BJ (cell line): ENCODE measurements at regions not wholly inside any gene's neighbourhood (a gene's known extent, or its start where the extent isn't known, plus 50 kb on each side); places are given as distances from the start of the nearest gene placed in this dataset.

Experiments
- CTCF ChIA-PET: fragments of 350-600 bp; formaldehyde crosslinking; extraction: SDS; loops from one replicate; lab custom pipeline; 2021; ENCODE audit warnings: antibody characterized with exemption, inconsistent platforms; lab: Yijun Ruan, JAX
- POLR2A ChIA-PET: fragments of 300-600 bp; sonication (Branson Sonifier 250); formaldehyde crosslinking; extraction: SDS; loops from one replicate; lab custom pipeline; 2021; ENCODE audit warnings: antibody characterized with exemption; lab: Charles Lee
- DNase-seq: peaks from one replicate; pipeline ENCODE4 v3.0.0-alpha.2; 2011; ENCODE audit warnings: low read depth
- H3K27me3 ChIP-seq: 2 replicates; pipeline ENCODE4 v1.6.0; 2011; ENCODE audit warnings: low read length; ENCODE audit not compliant: control insufficient read depth, insufficient read depth
- H3K36me3 ChIP-seq: 2 replicates; pipeline ENCODE4 v1.5.1; 2011; ENCODE audit warnings: low read length; ENCODE audit not compliant: control insufficient read depth, insufficient read depth
- H3K4me3 ChIP-seq: 2 replicates; pipeline ENCODE4 v1.5.1; 2011; ENCODE audit warnings: low read depth, mild to moderate bottlenecking, control low read depth, low read length
- CTCF ChIP-seq: IDR thresholded peaks from 2 replicates; pipeline ENCODE4 v1.5.1; 2011; ENCODE audit warnings: low read depth, mild to moderate bottlenecking, control low read depth, inconsistent platforms, low read length, moderate library complexity; ENCODE audit not compliant: insufficient read depth

DNA sequence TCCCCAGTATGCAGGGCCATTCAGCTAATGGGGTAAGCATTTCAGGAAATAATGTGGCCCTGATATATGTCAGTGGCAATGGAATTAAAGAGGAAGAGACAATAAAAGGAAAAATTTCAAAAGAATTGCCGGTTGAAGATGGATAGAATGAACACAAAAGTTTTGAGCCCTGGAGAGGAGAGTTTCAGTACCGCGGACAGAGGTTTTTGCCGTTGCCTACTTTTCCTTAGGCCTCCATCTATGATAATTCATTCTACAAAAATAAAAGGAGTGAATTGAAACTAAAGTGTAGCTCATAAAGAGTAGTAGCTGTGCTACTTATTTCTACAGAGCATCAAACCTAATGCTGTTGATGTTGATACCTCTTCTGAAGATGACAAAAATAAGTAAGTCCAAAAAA, 140.7 kb downstream of the RNASET2 start:
- no peak for TF ChIP-seq CTCF
- Histone ChIP-seq H3K36me3 (no peaks in the 10 kb centered on the region), H3K27me3 (no peaks in the 10 kb centered on the region), H3K4me3 (no peak overlapping the region)
- CTCF ChIA-PET = interaction anchor here (0.9 kb wide), 1 partner anchor 41 kb away, joined by 4 read pairs; no protein-coding TSS in a partner anchor
- DNase-seq = no peak
- POLR2A ChIA-PET = no interaction called here

GRCh38 chr6:166814390-166814789, 142.0 kb downstream of the RNASET2 start:
- no peak for TF ChIP-seq CTCF
- Histone ChIP-seq H3K4me3 (no peak overlapping the region), H3K27me3 (no peaks in the 10 kb centered on the region), H3K36me3 (no peaks in the 10 kb centered on the region)
- ChIA-PET POLR2A (no interaction called here), CTCF (no interaction called here)
- DNase-seq = no peak

DNA sequence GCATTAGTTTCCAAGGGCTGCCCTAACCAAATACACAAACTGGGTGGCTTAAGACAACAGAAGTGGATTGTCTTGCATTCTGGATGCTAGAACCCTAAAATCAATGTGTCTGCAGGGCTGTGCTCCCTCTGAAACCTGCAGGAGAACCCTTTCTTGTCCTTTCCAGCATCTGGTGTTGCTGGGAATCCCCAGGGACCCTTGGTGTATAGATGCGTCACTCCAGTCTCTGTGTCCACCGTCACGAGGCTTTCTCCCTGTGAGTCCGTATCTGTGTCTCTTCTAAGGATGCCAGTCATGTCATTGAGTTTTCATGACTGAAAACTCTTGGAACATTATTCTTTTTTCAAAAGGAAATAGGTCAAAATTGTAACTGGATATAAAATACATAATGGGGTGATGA, 142.9 kb downstream of the RNASET2 start:
- no peaks in the 10 kb centered on the region for H3K27me3 ChIP-seq
- no peaks in the 10 kb centered on the region for H3K36me3 ChIP-seq
- H3K4me3 ChIP-seq = no peak overlapping the region
- DNase-seq = no peak
- ChIA-PET CTCF (no interaction called here), POLR2A (no interaction called here)
- TF ChIP-seq CTCF = no peak

DNA sequence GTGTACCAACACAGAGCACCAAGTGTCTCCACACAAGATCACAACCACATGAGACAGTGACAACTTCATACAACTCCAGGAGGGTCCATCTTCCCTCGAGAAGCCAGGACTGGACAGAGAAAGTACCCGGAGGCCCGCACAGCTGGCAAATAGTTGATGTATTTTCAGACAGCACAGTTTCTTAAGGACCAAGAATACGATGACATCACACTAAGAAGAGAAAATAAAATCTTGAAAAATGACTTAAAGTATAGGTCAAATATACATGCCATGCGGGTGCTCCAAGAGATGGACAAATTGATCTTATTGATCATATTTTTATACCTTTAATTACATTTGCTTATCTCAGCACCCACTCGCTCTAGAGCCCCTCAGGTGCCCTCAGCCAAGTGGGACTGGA, 145.5 kb downstream of the RNASET2 start:
- no peak for TF ChIP-seq CTCF
- ChIA-PET CTCF (no interaction called here), POLR2A (no interaction called here)

GRCh38 chr6:166809721-166810120, 146.6 kb downstream of the RNASET2 start:
- H3K4me3 ChIP-seq = no peak overlapping the region
- POLR2A ChIA-PET = no interaction called here
- CTCF ChIA-PET = interaction anchor here (1.2 kb wide), 1 partner anchor 179 kb away, joined by 3 read pairs; no protein-coding TSS in a partner anchor
- TF ChIP-seq CTCF = no peak
- no peak for DNase-seq
- H3K36me3 ChIP-seq = no peaks in the 10 kb centered on the region
- no peaks in the 10 kb centered on the region for H3K27me3 ChIP-seq

More for the DNA sequence above, 145.5 kb downstream of the RNASET2 start:
- no peak overlapping the region for H3K4me3 ChIP-seq
- H3K27me3 ChIP-seq = no peaks in the 10 kb centered on the region
- DNase-seq = no peak
- no peaks in the 10 kb centered on the region for H3K36me3 ChIP-seq
